ENCODE measurements at regions not wholly inside any gene's neighbourhood (a gene's known extent, or its start where the extent isn't known, plus 50 kb on each side); places are given as distances from the start of the nearest gene placed in this dataset.

GRCh38 chr2:38158378-38159118, 82.6 kb upstream of the CYP1B1 start:
- no peak for ATAC-seq
- TF ChIP-seq ISL1 (CRISPR knock-in tag; IDR thresholded peaks at IDR 0.05) = no peak
- TF ChIP-seq ZNF565 (CRISPR knock-in tag; conservative IDR thresholded peaks at IDR 0.05; ENCODE audit: low read depth) = no peak
- TF ChIP-seq TSHZ2 (CRISPR knock-in tag; IDR thresholded peaks at IDR 0.05) = no peak
- TF ChIP-seq ZC3H10 (CRISPR knock-in tag; IDR thresholded peaks at IDR 0.05) = no peak
- TF ChIP-seq ZNF8 (CRISPR knock-in tag; IDR thresholded peaks at IDR 0.05) = no peak
- TF ChIP-seq CSRNP3 (CRISPR knock-in tag; IDR thresholded peaks at IDR 0.05) = no peak

GRCh38 chr2:38156436-38156835, 80.5 kb upstream of the CYP1B1 start:
- ATAC-seq = no peak
- TF ChIP-seq BACH2 (CRISPR knock-in tag; IDR thresholded peaks at IDR 0.05; ENCODE audit: borderline replicate concordance) (no peak), CSRNP3 (CRISPR knock-in tag; IDR thresholded peaks at IDR 0.05) (no peak), ZNF8 (CRISPR knock-in tag; IDR thresholded peaks at IDR 0.05) (no peak), POU6F1 (CRISPR knock-in tag; IDR thresholded peaks at IDR 0.05; ENCODE audit: borderline replicate concordance, low read depth) (no peak), ISL1 (CRISPR knock-in tag; IDR thresholded peaks at IDR 0.05) (no peak), ZNF70 (CRISPR knock-in tag; IDR thresholded peaks at IDR 0.05) (no peak), TOX (CRISPR knock-in tag; IDR thresholded peaks at IDR 0.05; ENCODE audit: borderline replicate concordance) (no peak), SNAI2 (CRISPR knock-in tag; IDR thresholded peaks at IDR 0.05) (no peak), ZFP3 (CRISPR knock-in tag; IDR thresholded peaks at IDR 0.05) (no peak), CSDC2 (CRISPR knock-in tag; IDR thresholded peaks at IDR 0.05) (no peak), ESRRG (CRISPR knock-in tag; IDR thresholded peaks at IDR 0.05) (no peak), ZNF565 (CRISPR knock-in tag; conservative IDR thresholded peaks at IDR 0.05; ENCODE audit: low read depth) (no peak), OSR1 (CRISPR knock-in tag; IDR thresholded peaks at IDR 0.05) (no peak)

GRCh38 chr2:38155015-38155414, 79.1 kb upstream of the CYP1B1 start:
- peak; percentile 82 for TF ChIP-seq ZNF70 (CRISPR knock-in tag; IDR thresholded peaks at IDR 0.05)
- no peak for TF ChIP-seq ZNF8 (CRISPR knock-in tag; IDR thresholded peaks at IDR 0.05)
- TF ChIP-seq PATZ1 (CRISPR knock-in tag; IDR thresholded peaks at IDR 0.05; ENCODE audit: borderline replicate concordance) = no peak
- no peak for TF ChIP-seq ZC3H10 (CRISPR knock-in tag; IDR thresholded peaks at IDR 0.05)
- no peak for TF ChIP-seq PPARA (CRISPR knock-in tag; IDR thresholded peaks at IDR 0.05; ENCODE audit: borderline replicate concordance)
- ATAC-seq = no peak

- no peak for TF ChIP-seq ISL1 (CRISPR knock-in tag; IDR thresholded peaks at IDR 0.05)
- TF ChIP-seq ZFP30 (CRISPR knock-in tag; IDR thresholded peaks at IDR 0.05) = no peak
- TF ChIP-seq CSRNP3 (CRISPR knock-in tag; IDR thresholded peaks at IDR 0.05) = no peak
- no peak for TF ChIP-seq POU6F1 (CRISPR knock-in tag; IDR thresholded peaks at IDR 0.05; ENCODE audit: borderline replicate concordance, low read depth)
- TF ChIP-seq ZC3H10 (CRISPR knock-in tag; IDR thresholded peaks at IDR 0.05) = no peak
- TF ChIP-seq BACH2 (CRISPR knock-in tag; IDR thresholded peaks at IDR 0.05; ENCODE audit: borderline replicate concordance) = no peak
- TF ChIP-seq SNAI2 (CRISPR knock-in tag; IDR thresholded peaks at IDR 0.05) = no peak
- no peak for TF ChIP-seq ZNF70 (CRISPR knock-in tag; IDR thresholded peaks at IDR 0.05)
- TF ChIP-seq ARNTL (CRISPR knock-in tag; IDR thresholded peaks at IDR 0.05; ENCODE audit: borderline replicate concordance, low read depth) = no peak
- TF ChIP-seq ZFP3 (CRISPR knock-in tag; IDR thresholded peaks at IDR 0.05) = no peak
- TF ChIP-seq OSR1 (CRISPR knock-in tag; IDR thresholded peaks at IDR 0.05) = no peak
- TF ChIP-seq GLIS3 (CRISPR knock-in tag; IDR thresholded peaks at IDR 0.05) = no peak
- no peak for TF ChIP-seq ESRRG (CRISPR knock-in tag; IDR thresholded peaks at IDR 0.05)
- no peak for TF ChIP-seq RARB (CRISPR knock-in tag; IDR thresholded peaks at IDR 0.05)
- no peak for ATAC-seq
Observed at GRCh38 chr2:38154395-38154794, 78.4 kb upstream of the CYP1B1 start.

Data from SK-N-SH treated with all-trans-retinoic acid at 6 μM for 48 hours (cell line).